Gastrocnemius medialis (tissue), 4 donors: ENCODE measurements at regions not wholly inside any gene's neighbourhood (a gene's known extent, or its start where the extent isn't known, plus 50 kb on each side); places are given as distances from the start of the nearest gene placed in this dataset.

Source experiments
- ATAC-seq, 2 donors: fragments of 150-250 bp; one replicate each; pipeline ENCODE4 v1.9.1; 2016
- DNase-seq, 2 donors: peaks; one replicate each; pipeline ENCODE4 v3.0.0-alpha.2; 2019
- H3K27ac ChIP-seq, 4 donors: fragments of 200-600 bp; sonication (generic); 1 replicate in 1 of 4; 2 replicates in 3 of 4; pipeline ENCODE4 v1.5.1; 2016 to 2018; ENCODE audit warnings: mild to moderate bottlenecking in 2 of 4, moderate library complexity in 1 of 4
- H3K27me3 ChIP-seq, 3 donors: fragments of 200-600 bp; sonication (generic) in 2 of 3; 1 replicate in 1 of 3; 2 replicates in 2 of 3; pipeline versions ENCODE4 v1.5.1 to v1.6.0; 2016 to 2019; ENCODE audit warnings: mild to moderate bottlenecking in 1 of 3, moderate library complexity in 1 of 3
- H3K36me3 ChIP-seq, 2 donors: fragments of 200-600 bp; sonication (generic) in 1 of 2; one replicate each; pipeline ENCODE4 v1.5.1; 2017 to 2018
- H3K4me1 ChIP-seq, 2 donors: fragments of 200-600 bp; sonication (generic) in 1 of 2; one replicate each; pipeline ENCODE4 v1.5.1; 2016 to 2017; ENCODE audit warnings: mild to moderate bottlenecking in 2 of 2
- H3K4me3 ChIP-seq, 4 donors: fragments of 200-600 bp; sonication (generic) in 3 of 4; 1 replicate in 1 of 4; 2 replicates in 3 of 4; pipeline ENCODE4 v1.5.1; 2016 to 2019; ENCODE audit warnings: mild to moderate bottlenecking in 2 of 4
- H3K9me3 ChIP-seq, 3 donors: fragments of 200-600 bp; sonication (generic) in 2 of 3; 1 replicate in 1 of 3; 2 replicates in 2 of 3; pipeline ENCODE4 v1.5.1; 2016 to 2019
- POLR2A ChIP-seq, 2 donors: fragments of 450-650 bp; IDR thresholded peaks; one replicate each; pipeline ENCODE4 v1.6.1; 2017; ENCODE audit warnings: antibody characterized with exemption in 2 of 2, mild to moderate bottlenecking in 2 of 2, moderate library complexity in 2 of 2
- in situ Hi-C, 4 donors: fragments of 200-750 bp; cut with MboI; loops; one replicate each; pipeline versions ENCODE4 v1.15.0 to v1.8.0; 2017; ENCODE audit warnings: low sequenced_read_pairs in 4 of 4
- intact Hi-C: fragments of 100-400 bp; cut with DNase I; formaldehyde crosslinking; loops from one replicate; pipeline ENCODE4 v1.15.1; 2023; ENCODE audit warnings: low total_unique reads
- TF ChIP-seq, protein P1 (sequence below), 5 experiments: fragments of 450-650 bp in 3 of 5; fragments of 200-600 bp in 2 of 5; sonication (generic) in 2 of 5; IDR thresholded peaks in 4 of 5; conservative IDR thresholded peaks in 1 of 5; 1 replicate in 4 of 5; 2 replicates in 1 of 5; pipeline ENCODE4 v1.5.1; 2016 to 2019; ENCODE audit warnings: antibody characterized with exemption in 5 of 5, mild to moderate bottlenecking in 3 of 5, moderate library complexity in 3 of 5

DNA sequence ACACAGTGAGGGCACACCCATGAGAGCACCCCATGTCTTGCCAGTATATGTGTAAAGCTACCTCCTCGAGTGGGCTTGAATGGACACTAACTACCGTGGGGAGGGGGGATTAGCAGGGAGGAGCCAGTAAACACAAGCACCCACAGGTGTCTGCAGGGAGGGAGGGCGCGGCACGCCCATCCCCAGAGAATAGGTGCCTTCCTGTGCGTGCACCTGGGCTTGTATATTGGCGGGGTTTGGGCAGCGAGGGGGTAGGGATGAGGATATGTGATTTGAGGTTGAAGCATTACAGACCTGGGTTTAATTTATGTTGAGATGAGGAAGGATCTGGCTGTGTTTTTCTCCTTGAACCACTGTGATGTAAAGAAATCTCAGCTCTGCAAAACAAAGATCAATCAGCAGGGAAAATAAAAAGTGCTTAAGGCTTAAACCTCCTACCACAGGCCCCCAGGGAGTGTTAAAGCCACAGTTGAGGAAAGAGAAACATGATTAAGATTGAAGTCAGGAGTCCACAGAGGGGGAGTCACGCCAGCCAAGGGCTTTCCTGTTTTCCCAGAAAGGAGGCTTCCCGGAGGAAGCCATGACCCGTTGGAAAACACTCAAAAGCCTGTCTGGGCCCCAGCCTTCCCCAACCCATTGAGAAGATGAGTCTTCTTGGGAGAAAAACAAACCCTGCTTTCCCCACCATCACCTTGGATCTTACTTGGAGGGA lies 80.0 kb downstream of the CAMK2N1 start:
- TF ChIP-seq, protein P1, sequence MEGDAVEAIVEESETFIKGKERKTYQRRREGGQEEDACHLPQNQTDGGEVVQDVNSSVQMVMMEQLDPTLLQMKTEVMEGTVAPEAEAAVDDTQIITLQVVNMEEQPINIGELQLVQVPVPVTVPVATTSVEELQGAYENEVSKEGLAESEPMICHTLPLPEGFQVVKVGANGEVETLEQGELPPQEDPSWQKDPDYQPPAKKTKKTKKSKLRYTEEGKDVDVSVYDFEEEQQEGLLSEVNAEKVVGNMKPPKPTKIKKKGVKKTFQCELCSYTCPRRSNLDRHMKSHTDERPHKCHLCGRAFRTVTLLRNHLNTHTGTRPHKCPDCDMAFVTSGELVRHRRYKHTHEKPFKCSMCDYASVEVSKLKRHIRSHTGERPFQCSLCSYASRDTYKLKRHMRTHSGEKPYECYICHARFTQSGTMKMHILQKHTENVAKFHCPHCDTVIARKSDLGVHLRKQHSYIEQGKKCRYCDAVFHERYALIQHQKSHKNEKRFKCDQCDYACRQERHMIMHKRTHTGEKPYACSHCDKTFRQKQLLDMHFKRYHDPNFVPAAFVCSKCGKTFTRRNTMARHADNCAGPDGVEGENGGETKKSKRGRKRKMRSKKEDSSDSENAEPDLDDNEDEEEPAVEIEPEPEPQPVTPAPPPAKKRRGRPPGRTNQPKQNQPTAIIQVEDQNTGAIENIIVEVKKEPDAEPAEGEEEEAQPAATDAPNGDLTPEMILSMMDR (IDR thresholded peaks at IDR 0.05 in 4 of 5, conservative IDR thresholded peaks at IDR 0.05 in 1 of 5): no peak
- Histone ChIP-seq H3K27me3 (peaks cover 0 to 5% (median 4%) of the 10 kb centered on the region in 3 donors), H3K9me3 (no peaks in the 10 kb centered on the region), H3K27ac (no peak overlapping the region), H3K4me3 (no peak overlapping the region), H3K36me3 (no peaks in the 10 kb centered on the region), H3K4me1 (no peaks in the 10 kb centered on the region)
- intact Hi-C loops (no loop called here), in situ Hi-C loops (no loop called here)
- DNase-seq (no peak), ATAC-seq (no peak)

GRCh38 chr1:20405051-20405754 lies 80.8 kb downstream of the CAMK2N1 start:
- TF ChIP-seq POLR2A (IDR thresholded peaks at IDR 0.05): no peak
- TF ChIP-seq, protein P1 (IDR thresholded peaks at IDR 0.05 in 4 of 5, conservative IDR thresholded peaks at IDR 0.05 in 1 of 5): no peak
- no peaks in the 10 kb centered on the region for H3K36me3 ChIP-seq
- intact Hi-C loops (no loop called here), in situ Hi-C loops (no loop called here)
- H3K27me3 ChIP-seq: peaks cover 0 to 13% (median 7%) of the 10 kb centered on the region in 3 donors
- no peak for DNase-seq
- no peak for ATAC-seq
- H3K4me3 ChIP-seq: no peak overlapping the region
- no peak overlapping the region for H3K27ac ChIP-seq
- no peaks in the 10 kb centered on the region for H3K4me1 ChIP-seq
- no peaks in the 10 kb centered on the region for H3K9me3 ChIP-seq
